ENCODE measurements at regions not wholly inside any gene's neighbourhood (a gene's known extent, or its start where the extent isn't known, plus 50 kb on each side); places are given as distances from the start of the nearest gene placed in this dataset.

GRCh38 chr18:56172527-56172926 is 465.9 kb downstream of the TXNL1 start:
- H4K20me1 ChIP-seq (ENCODE audit: low read depth): no peaks in the 10 kb centered on the region
- no peaks in the 10 kb centered on the region for H3K9me3 Mint-ChIP-seq
- H3K27ac ChIP-seq: no peak overlapping the region
- H3K9me3 ChIP-seq (ENCODE audit: low read depth): no peaks in the 10 kb centered on the region
- peaks cover 12% of the 10 kb centered on the region for H3K4me1 ChIP-seq
- no peak overlapping the region for H3K9ac ChIP-seq
- TF ChIP-seq EZH2phosphoT487 (IDR thresholded peaks at IDR 0.05) (no peak), EZH2 (IDR thresholded peaks at IDR 0.05) (no peak)
- TF ChIP-seq, protein P1, sequence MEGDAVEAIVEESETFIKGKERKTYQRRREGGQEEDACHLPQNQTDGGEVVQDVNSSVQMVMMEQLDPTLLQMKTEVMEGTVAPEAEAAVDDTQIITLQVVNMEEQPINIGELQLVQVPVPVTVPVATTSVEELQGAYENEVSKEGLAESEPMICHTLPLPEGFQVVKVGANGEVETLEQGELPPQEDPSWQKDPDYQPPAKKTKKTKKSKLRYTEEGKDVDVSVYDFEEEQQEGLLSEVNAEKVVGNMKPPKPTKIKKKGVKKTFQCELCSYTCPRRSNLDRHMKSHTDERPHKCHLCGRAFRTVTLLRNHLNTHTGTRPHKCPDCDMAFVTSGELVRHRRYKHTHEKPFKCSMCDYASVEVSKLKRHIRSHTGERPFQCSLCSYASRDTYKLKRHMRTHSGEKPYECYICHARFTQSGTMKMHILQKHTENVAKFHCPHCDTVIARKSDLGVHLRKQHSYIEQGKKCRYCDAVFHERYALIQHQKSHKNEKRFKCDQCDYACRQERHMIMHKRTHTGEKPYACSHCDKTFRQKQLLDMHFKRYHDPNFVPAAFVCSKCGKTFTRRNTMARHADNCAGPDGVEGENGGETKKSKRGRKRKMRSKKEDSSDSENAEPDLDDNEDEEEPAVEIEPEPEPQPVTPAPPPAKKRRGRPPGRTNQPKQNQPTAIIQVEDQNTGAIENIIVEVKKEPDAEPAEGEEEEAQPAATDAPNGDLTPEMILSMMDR (IDR thresholded peaks at IDR 0.05): no peak
- H3K27ac Mint-ChIP-seq: no peak overlapping the region
- DNase-seq (ENCODE audit: low spot score): no peak
- no peak overlapping the region for H3K4me3 ChIP-seq
- H3K4me3 Mint-ChIP-seq: no peak overlapping the region
- peaks cover 6% of the 10 kb centered on the region for H3K4me1 Mint-ChIP-seq
- H3K27me3 ChIP-seq: no peaks in the 10 kb centered on the region
- peaks cover 11% of the 10 kb centered on the region for H3F3A ChIP-seq (ENCODE audit: low read depth)
- no peaks in the 10 kb centered on the region for H3K27me3 Mint-ChIP-seq (ENCODE audit: insufficient read depth, low read depth)
- H3K36me3 Mint-ChIP-seq: no peaks in the 10 kb centered on the region
- H3K36me3 ChIP-seq: no peaks in the 10 kb centered on the region
- H3K79me2 ChIP-seq (ENCODE audit: low read depth): no peaks in the 10 kb centered on the region
- H3K4me2 ChIP-seq: no peak overlapping the region
- H2AFZ ChIP-seq (replicated peaks): no peak overlapping the region

DNA sequence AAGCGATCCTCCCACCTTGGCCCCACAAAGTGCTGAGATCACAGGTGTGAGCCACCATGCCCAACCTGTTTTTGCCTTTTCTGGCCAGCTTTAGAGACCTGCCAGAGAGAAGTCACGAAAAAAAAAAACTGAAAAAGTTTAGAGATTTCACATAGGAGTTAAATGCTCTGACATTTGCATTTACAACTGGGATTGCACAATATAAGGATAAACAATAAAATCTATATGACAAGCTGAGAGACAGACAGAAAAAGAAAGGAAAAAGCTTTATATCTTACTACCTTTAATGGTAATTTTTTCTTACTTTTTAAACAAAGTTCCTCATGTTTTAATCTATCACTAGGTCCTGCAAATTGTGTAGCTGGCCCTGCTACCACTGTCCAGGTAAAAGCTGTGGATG is 466.5 kb downstream of the TXNL1 start:
- H4K20me1 ChIP-seq (ENCODE audit: low read depth): no peaks in the 10 kb centered on the region
- H3K36me3 ChIP-seq: no peaks in the 10 kb centered on the region
- no peak overlapping the region for H2AFZ ChIP-seq (replicated peaks)
- H3K27ac ChIP-seq: no peak overlapping the region
- H3F3A ChIP-seq (ENCODE audit: low read depth): peaks cover 14% of the 10 kb centered on the region
- H3K4me1 Mint-ChIP-seq: peaks cover 9% of the 10 kb centered on the region
- no peaks in the 10 kb centered on the region for H3K9me3 ChIP-seq (ENCODE audit: low read depth)
- H3K4me2 ChIP-seq: no peak overlapping the region
- no peaks in the 10 kb centered on the region for H3K9me3 Mint-ChIP-seq
- H3K27me3 Mint-ChIP-seq (ENCODE audit: insufficient read depth, low read depth): no peaks in the 10 kb centered on the region
- H3K27me3 ChIP-seq: no peaks in the 10 kb centered on the region
- H3K9ac ChIP-seq: no peak overlapping the region
- no peak for DNase-seq (ENCODE audit: low spot score)
- no peak overlapping the region for H3K27ac Mint-ChIP-seq
- TF ChIP-seq, protein P1 (IDR thresholded peaks at IDR 0.05): no peak
- no peak for TF ChIP-seq EZH2 (IDR thresholded peaks at IDR 0.05)
- no peak for TF ChIP-seq EZH2phosphoT487 (IDR thresholded peaks at IDR 0.05)
- H3K36me3 Mint-ChIP-seq: no peaks in the 10 kb centered on the region
- H3K4me3 ChIP-seq: no peak overlapping the region
- H3K4me1 ChIP-seq: peaks cover 14% of the 10 kb centered on the region
- H3K4me3 Mint-ChIP-seq: no peak overlapping the region
- no peaks in the 10 kb centered on the region for H3K79me2 ChIP-seq (ENCODE audit: low read depth)

DNA sequence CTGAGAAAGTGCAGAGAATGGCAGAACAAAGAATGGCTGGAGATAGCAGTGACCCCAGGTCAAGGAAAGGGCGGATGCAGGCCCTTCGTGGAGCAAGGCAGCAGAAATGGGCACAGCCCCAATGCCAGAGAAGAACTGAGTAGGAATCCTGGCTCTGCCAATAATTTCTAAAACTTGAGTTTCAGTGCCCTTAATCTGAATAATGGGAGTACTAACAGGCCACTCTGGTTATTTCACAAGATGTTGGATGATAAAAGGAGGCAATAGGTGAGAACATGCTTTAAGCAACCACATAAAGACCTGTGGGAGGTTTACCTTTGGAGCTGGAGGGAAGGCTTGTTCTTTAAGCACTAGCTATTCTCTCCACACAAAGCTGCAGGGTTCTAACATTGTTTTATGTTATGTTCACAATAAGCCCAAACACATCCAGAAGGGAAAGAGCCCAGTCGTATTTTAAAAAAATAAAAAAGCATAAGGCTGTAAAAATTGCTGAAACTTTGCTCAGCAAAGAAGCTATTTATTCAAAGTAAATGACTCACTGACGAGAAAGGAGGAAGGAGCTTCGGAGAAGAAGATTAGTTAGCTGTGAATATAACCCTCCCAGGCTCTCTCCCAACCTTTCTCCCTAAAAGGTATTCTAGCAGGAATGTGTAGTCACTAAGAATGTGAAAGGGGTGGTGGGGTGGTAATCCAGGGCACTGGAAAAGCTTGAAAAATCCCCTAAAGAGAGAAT is 470.2 kb downstream of the TXNL1 start:
- H3K4me1 ChIP-seq: peaks cover 14% of the 10 kb centered on the region
- H3K36me3 ChIP-seq: no peaks in the 10 kb centered on the region
- Mint-ChIP-seq H3K36me3 (no peaks in the 10 kb centered on the region), H3K27me3 (ENCODE audit: insufficient read depth, low read depth) (peaks cover 9% of the 10 kb centered on the region), H3K27ac (no peak overlapping the region), H3K4me3 (no peak overlapping the region), H3K4me1 (peaks cover 9% of the 10 kb centered on the region), H3K9me3 (peaks cover 3% of the 10 kb centered on the region)
- no peaks in the 10 kb centered on the region for H3K79me2 ChIP-seq (ENCODE audit: low read depth)
- no peak overlapping the region for H3K9ac ChIP-seq
- TF ChIP-seq EZH2phosphoT487 (IDR thresholded peaks at IDR 0.05) (no peak), EZH2 (IDR thresholded peaks at IDR 0.05) (no peak)
- TF ChIP-seq, protein P1 (IDR thresholded peaks at IDR 0.05): no peak
- H3K27ac ChIP-seq: no peak overlapping the region
- H3K4me2 ChIP-seq: peak overlapping the region; percentile 34
- H4K20me1 ChIP-seq (ENCODE audit: low read depth): no peaks in the 10 kb centered on the region
- peaks cover 14% of the 10 kb centered on the region for H3F3A ChIP-seq (ENCODE audit: low read depth)
- H2AFZ ChIP-seq (replicated peaks): no peak overlapping the region
- peak; percentile 29 for DNase-seq (ENCODE audit: low spot score)
- peak overlapping the region; percentile 0 for H3K4me3 ChIP-seq
- H3K9me3 ChIP-seq (ENCODE audit: low read depth): no peaks in the 10 kb centered on the region
- H3K27me3 ChIP-seq: no peaks in the 10 kb centered on the region
